GM12878 (cell line): ENCODE measurements at regions not wholly inside any gene's neighbourhood (a gene's known extent, or its start where the extent isn't known, plus 50 kb on each side); places are given as distances from the start of the nearest gene placed in this dataset.

Experiments used
- BCL11A ChIP-seq: IDR thresholded peaks from 2 replicates; pipeline ENCODE4 v1.6.1; 2011; ENCODE audit warnings: low read depth, low read length
- CHD1 ChIP-seq: IDR thresholded peaks from 2 replicates; pipeline ENCODE4 v1.6.1; 2012; ENCODE audit warnings: low read depth, low read length, improper control_type of control experiment
- CREB1 ChIP-seq: IDR thresholded peaks from 2 replicates; pipeline ENCODE4 v1.6.1; 2012; ENCODE audit warnings: low read depth, mild to moderate bottlenecking, inconsistent platforms
- FOXM1 ChIP-seq: IDR thresholded peaks from 2 replicates; pipeline ENCODE4 v1.6.1; 2012; ENCODE audit warnings: low read depth, mild to moderate bottlenecking, inconsistent platforms, low read length, moderate library complexity
- IKZF1 ChIP-seq: fragments of 450-650 bp; conservative IDR thresholded peaks from 2 replicates; pipeline ENCODE4 v1.6.1; 2017; ENCODE audit warnings: antibody characterized with exemption, mild to moderate bottlenecking
- IRF4 ChIP-seq: IDR thresholded peaks from 2 replicates; pipeline ENCODE4 v1.6.1; 2011; ENCODE audit warnings: low read depth, low read length
- NFIC ChIP-seq: IDR thresholded peaks from 2 replicates; pipeline ENCODE4 v1.6.1; 2012; ENCODE audit warnings: low read depth, mild to moderate bottlenecking, inconsistent platforms, low read length, moderate library complexity
- NFYA ChIP-seq: IDR thresholded peaks from 2 replicates; pipeline ENCODE4 v1.6.1; 2011; ENCODE audit warnings: low read depth, mild to moderate bottlenecking, low read length, improper control_type of control experiment, borderline replicate concordance
- PBX3 ChIP-seq: IDR thresholded peaks from 2 replicates; pipeline ENCODE4 v1.6.1; 2011; ENCODE audit warnings: mild to moderate bottlenecking, low read depth, low read length, moderate library complexity; ENCODE audit not compliant: insufficient replicate concordance
- PML ChIP-seq: IDR thresholded peaks from 2 replicates; pipeline ENCODE4 v1.6.1; 2012; ENCODE audit warnings: low read length, inconsistent platforms
- RELA ChIP-seq: fragments of 450-650 bp; IDR thresholded peaks from 2 replicates; pipeline ENCODE4 v1.8.0; 2014; ENCODE audit warnings: borderline replicate concordance; ENCODE audit not compliant: partially characterized antibody
- RUNX3 ChIP-seq: IDR thresholded peaks from 2 replicates; pipeline ENCODE4 v1.6.1; 2012; ENCODE audit warnings: low read length, inconsistent platforms
- SPI1 ChIP-seq: IDR thresholded peaks from 2 replicates; pipeline ENCODE4 v1.6.1; 2011; ENCODE audit warnings: low read depth, mild to moderate bottlenecking, low read length, moderate library complexity, borderline replicate concordance; ENCODE audit not compliant: insufficient read depth
- SREBF1 ChIP-seq: IDR thresholded peaks from 2 replicates; pipeline ENCODE4 v1.6.1; 2012; ENCODE audit warnings: mild to moderate bottlenecking, low read length
- TF ChIP-seq, protein P1 (sequence below): fragments of 450-650 bp; IDR thresholded peaks from 2 replicates; pipeline ENCODE4 v1.6.1; 2017; ENCODE audit warnings: mild to moderate bottlenecking, moderate library complexity
- TF ChIP-seq, protein P2 (sequence below): fragments of 450-650 bp; conservative IDR thresholded peaks from 2 replicates; pipeline ENCODE4 v1.6.1; 2017; ENCODE audit warnings: mild to moderate bottlenecking, moderate library complexity
- TF ChIP-seq, protein P3 (sequence below): IDR thresholded peaks from 2 replicates; pipeline ENCODE4 v1.6.1; 2011; ENCODE audit warnings: low read depth, low read length, improper control_type of control experiment, borderline replicate concordance

- no peak for TF ChIP-seq RELA
- TF ChIP-seq SPI1, result no peak
- TF ChIP-seq PBX3, result no peak
- no peak for TF ChIP-seq SREBF1
- TF ChIP-seq, protein P1, sequence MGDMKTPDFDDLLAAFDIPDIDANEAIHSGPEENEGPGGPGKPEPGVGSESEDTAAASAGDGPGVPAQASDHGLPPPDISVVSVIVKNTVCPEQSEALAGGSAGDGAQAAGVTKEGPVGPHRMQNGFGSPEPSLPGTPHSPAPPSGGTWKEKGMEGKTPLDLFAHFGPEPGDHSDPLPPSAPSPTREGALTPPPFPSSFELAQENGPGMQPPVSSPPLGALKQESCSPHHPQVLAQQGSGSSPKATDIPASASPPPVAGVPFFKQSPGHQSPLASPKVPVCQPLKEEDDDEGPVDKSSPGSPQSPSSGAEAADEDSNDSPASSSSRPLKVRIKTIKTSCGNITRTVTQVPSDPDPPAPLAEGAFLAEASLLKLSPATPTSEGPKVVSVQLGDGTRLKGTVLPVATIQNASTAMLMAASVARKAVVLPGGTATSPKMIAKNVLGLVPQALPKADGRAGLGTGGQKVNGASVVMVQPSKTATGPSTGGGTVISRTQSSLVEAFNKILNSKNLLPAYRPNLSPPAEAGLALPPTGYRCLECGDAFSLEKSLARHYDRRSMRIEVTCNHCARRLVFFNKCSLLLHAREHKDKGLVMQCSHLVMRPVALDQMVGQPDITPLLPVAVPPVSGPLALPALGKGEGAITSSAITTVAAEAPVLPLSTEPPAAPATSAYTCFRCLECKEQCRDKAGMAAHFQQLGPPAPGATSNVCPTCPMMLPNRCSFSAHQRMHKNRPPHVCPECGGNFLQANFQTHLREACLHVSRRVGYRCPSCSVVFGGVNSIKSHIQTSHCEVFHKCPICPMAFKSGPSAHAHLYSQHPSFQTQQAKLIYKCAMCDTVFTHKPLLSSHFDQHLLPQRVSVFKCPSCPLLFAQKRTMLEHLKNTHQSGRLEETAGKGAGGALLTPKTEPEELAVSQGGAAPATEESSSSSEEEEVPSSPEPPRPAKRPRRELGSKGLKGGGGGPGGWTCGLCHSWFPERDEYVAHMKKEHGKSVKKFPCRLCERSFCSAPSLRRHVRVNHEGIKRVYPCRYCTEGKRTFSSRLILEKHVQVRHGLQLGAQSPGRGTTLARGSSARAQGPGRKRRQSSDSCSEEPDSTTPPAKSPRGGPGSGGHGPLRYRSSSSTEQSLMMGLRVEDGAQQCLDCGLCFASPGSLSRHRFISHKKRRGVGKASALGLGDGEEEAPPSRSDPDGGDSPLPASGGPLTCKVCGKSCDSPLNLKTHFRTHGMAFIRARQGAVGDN, result 0 out of 2 replicates have a peak, but pooled peaks have one; percentile 39
- 0 out of 2 replicates have a peak, but pooled peaks have one; percentile 26 for TF ChIP-seq IKZF1
- no peak for TF ChIP-seq NFIC
- no peak for TF ChIP-seq CREB1
- TF ChIP-seq, protein P2, sequence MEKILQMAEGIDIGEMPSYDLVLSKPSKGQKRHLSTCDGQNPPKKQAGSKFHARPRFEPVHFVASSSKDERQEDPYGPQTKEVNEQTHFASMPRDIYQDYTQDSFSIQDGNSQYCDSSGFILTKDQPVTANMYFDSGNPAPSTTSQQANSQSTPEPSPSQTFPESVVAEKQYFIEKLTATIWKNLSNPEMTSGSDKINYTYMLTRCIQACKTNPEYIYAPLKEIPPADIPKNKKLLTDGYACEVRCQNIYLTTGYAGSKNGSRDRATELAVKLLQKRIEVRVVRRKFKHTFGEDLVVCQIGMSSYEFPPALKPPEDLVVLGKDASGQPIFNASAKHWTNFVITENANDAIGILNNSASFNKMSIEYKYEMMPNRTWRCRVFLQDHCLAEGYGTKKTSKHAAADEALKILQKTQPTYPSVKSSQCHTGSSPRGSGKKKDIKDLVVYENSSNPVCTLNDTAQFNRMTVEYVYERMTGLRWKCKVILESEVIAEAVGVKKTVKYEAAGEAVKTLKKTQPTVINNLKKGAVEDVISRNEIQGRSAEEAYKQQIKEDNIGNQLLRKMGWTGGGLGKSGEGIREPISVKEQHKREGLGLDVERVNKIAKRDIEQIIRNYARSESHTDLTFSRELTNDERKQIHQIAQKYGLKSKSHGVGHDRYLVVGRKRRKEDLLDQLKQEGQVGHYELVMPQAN, result no peak
- TF ChIP-seq RUNX3, result peak; percentile 37
- TF ChIP-seq, protein P3, sequence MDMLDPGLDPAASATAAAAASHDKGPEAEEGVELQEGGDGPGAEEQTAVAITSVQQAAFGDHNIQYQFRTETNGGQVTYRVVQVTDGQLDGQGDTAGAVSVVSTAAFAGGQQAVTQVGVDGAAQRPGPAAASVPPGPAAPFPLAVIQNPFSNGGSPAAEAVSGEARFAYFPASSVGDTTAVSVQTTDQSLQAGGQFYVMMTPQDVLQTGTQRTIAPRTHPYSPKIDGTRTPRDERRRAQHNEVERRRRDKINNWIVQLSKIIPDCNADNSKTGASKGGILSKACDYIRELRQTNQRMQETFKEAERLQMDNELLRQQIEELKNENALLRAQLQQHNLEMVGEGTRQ, result no peak; the same call in 1 of the 2 replicates
- TF ChIP-seq CHD1, result no peak
- no peak for TF ChIP-seq PML
- TF ChIP-seq NFYA, result no peak
- TF ChIP-seq IRF4, result no peak
- TF ChIP-seq FOXM1, result no peak
- no peak for TF ChIP-seq BCL11A
Measured at GRCh38 chr2:196291873-196292800, 120.8 kb upstream of the STK17B start (continued).
